SK-N-MC (cell line): ENCODE measurements at regions not wholly inside any gene's neighbourhood (a gene's known extent, or its start where the extent isn't known, plus 50 kb on each side); places are given as distances from the start of the nearest gene placed in this dataset.

Experiments
- EZH2 ChIP-seq: fragments of 200-600 bp; sonication (generic); IDR thresholded peaks from one replicate; pipeline ENCODE4 v1.6.1; 2017; ENCODE audit warnings: antibody characterized with exemption
- FOXP2 ChIP-seq: optimal IDR thresholded peaks from 2 replicates; pipeline ENCODE3; 2011; ENCODE audit warnings: mild to moderate bottlenecking, moderate library complexity; ENCODE audit not compliant: insufficient read depth; ENCODE audit errors: extremely low read length, control extremely low read depth
- POLR2AphosphoS5 ChIP-seq: IDR thresholded peaks from 2 replicates; pipeline ENCODE4 v1.6.1; 2012; ENCODE audit warnings: mild to moderate bottlenecking, low read depth, low read length, borderline replicate concordance

DNA sequence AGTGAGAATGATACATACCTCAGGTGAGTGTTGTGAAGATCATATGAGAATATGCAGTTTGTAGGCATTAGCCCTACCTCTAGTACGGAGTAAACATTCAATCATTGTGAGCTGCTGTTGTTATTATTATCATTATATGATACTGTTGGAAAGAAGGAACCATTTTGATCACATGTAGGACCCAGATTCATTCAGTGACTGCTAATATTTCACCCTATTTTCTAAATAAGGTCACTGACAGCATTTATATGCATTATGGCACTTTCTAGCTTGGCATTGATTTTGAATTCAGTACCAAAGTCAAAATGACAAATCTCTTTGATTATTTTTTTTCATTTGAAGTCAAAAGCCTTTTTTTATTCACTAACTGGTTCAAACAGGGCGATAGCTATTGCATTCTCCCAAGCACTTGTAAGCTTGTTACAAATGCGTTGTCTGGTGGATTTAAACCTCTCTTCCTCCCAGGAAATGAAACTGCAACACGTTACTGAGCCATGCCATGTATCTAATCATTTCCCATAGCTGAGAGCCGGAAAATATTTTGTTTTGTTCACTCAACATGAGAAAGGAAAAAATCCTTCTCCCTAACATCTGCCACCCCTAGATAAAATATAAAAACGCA lies 320.8 kb upstream of the SGCD start:
- TF ChIP-seq EZH2 = no peak
- TF ChIP-seq POLR2AphosphoS5 = no peak
- no peak for TF ChIP-seq FOXP2
